HepG2 (cell line): ENCODE measurements at regions not wholly inside any gene's neighbourhood (a gene's known extent, or its start where the extent isn't known, plus 50 kb on each side); places are given as distances from the start of the nearest gene placed in this dataset.

Experiments
- ATF1 ChIP-seq: IDR thresholded peaks from 2 replicates; pipeline ENCODE4 v1.6.1; 2016; ENCODE audit warnings: mild to moderate bottlenecking, control low read depth
- GTF3A ChIP-seq: sonication (generic); formaldehyde crosslinking; conservative IDR thresholded peaks from 2 replicates; pipeline ENCODE4 v1.4.0; 2020; ENCODE audit warnings: mild to moderate bottlenecking, missing genetic modification reagents
- HDAC1 ChIP-seq: sonication (generic); formaldehyde crosslinking; IDR thresholded peaks from 2 replicates; pipeline ENCODE4 v1.5.1; 2020; ENCODE audit warnings: mild to moderate bottlenecking, missing genetic modification reagents
- KDM6A ChIP-seq: IDR thresholded peaks from 2 replicates; pipeline ENCODE4 v1.6.1; 2016; ENCODE audit warnings: low read depth
- NFYB ChIP-seq: sonication (generic); formaldehyde crosslinking; IDR thresholded peaks from 2 replicates; pipeline ENCODE4 v1.4.0; 2020; ENCODE audit warnings: missing genetic modification reagents
- PHF8 ChIP-seq: sonication (generic); formaldehyde crosslinking; IDR thresholded peaks from 2 replicates; pipeline ENCODE4 v1.5.0; 2020; ENCODE audit warnings: missing genetic modification reagents
- ZNF619 ChIP-seq: sonication (generic); formaldehyde crosslinking; IDR thresholded peaks from 2 replicates; pipeline ENCODE4 v1.4.0; 2020; ENCODE audit warnings: mild to moderate bottlenecking, missing genetic modification reagents
- TF ChIP-seq, protein P1 (sequence below): IDR thresholded peaks from 2 replicates; pipeline ENCODE4 v1.4.0; 2020; ENCODE audit warnings: mild to moderate bottlenecking, missing genetic modification reagents
- TF ChIP-seq, protein P2 (sequence below): sonication (generic); formaldehyde crosslinking; IDR thresholded peaks from 2 replicates; pipeline ENCODE4 v1.5.1; 2020; ENCODE audit warnings: mild to moderate bottlenecking, missing genetic modification reagents
- TF ChIP-seq, protein P3 (sequence below): sonication (generic); formaldehyde crosslinking; IDR thresholded peaks from 2 replicates; pipeline ENCODE4 v1.8.0; 2022; ENCODE audit warnings: mild to moderate bottlenecking, missing genetic modification reagents; ENCODE audit not compliant: insufficient replicate concordance
- TF ChIP-seq, protein P4 (sequence below): sonication (generic); formaldehyde crosslinking; IDR thresholded peaks from 2 replicates; pipeline ENCODE4 v1.5.1; 2020; ENCODE audit warnings: mild to moderate bottlenecking, missing genetic modification reagents, borderline replicate concordance
- TF ChIP-seq, protein P5 (sequence below): sonication (generic); formaldehyde crosslinking; conservative IDR thresholded peaks from 2 replicates; pipeline ENCODE4 v1.8.0; 2022; ENCODE audit warnings: low read depth, missing genetic modification reagents

DNA sequence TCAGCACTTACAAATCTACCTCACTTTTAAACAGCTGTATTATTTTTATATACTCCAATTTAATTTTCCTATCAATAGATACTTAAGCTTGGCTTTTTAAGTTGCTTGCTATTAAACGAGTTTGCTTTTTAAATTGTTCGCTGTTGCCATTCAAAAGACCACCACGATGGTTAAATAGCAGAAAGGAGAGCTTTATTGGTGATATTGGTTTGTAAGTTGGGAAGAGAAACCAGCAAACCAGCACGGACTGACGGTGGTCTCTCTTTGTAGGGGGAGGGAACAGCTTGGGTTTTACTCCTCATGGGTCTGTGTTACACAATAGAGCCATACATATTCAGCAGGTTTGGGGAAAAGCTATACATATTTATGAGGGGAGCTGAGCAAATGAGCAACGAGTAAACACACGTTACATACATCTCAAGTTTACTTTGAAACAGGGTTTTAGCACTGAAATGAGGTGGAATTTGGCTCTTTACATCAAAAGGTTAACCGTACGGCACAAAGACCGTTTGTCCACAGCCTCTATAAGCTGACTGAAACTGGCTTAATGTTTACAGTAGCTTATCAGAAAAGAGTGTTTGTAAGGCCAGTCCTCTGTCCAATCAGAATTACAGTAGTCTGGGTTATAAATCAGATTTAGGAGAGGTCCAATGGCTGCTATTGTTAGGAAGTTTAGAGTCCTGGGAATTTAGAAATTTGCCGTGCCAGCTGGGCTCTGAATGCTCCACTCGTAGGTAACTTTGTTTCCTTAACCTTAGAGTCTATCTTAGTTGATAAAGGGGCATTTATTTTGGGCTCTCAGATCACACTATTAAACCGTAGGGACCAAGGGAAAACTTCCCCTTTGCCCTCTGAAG is 69.7 kb upstream of the DHRS4 start (continued):
- TF ChIP-seq, protein P1, sequence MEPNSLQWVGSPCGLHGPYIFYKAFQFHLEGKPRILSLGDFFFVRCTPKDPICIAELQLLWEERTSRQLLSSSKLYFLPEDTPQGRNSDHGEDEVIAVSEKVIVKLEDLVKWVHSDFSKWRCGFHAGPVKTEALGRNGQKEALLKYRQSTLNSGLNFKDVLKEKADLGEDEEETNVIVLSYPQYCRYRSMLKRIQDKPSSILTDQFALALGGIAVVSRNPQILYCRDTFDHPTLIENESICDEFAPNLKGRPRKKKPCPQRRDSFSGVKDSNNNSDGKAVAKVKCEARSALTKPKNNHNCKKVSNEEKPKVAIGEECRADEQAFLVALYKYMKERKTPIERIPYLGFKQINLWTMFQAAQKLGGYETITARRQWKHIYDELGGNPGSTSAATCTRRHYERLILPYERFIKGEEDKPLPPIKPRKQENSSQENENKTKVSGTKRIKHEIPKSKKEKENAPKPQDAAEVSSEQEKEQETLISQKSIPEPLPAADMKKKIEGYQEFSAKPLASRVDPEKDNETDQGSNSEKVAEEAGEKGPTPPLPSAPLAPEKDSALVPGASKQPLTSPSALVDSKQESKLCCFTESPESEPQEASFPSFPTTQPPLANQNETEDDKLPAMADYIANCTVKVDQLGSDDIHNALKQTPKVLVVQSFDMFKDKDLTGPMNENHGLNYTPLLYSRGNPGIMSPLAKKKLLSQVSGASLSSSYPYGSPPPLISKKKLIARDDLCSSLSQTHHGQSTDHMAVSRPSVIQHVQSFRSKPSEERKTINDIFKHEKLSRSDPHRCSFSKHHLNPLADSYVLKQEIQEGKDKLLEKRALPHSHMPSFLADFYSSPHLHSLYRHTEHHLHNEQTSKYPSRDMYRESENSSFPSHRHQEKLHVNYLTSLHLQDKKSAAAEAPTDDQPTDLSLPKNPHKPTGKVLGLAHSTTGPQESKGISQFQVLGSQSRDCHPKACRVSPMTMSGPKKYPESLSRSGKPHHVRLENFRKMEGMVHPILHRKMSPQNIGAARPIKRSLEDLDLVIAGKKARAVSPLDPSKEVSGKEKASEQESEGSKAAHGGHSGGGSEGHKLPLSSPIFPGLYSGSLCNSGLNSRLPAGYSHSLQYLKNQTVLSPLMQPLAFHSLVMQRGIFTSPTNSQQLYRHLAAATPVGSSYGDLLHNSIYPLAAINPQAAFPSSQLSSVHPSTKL = peak; percentile 98
- TF ChIP-seq KDM6A = peak; percentile 98
- TF ChIP-seq, protein P2, sequence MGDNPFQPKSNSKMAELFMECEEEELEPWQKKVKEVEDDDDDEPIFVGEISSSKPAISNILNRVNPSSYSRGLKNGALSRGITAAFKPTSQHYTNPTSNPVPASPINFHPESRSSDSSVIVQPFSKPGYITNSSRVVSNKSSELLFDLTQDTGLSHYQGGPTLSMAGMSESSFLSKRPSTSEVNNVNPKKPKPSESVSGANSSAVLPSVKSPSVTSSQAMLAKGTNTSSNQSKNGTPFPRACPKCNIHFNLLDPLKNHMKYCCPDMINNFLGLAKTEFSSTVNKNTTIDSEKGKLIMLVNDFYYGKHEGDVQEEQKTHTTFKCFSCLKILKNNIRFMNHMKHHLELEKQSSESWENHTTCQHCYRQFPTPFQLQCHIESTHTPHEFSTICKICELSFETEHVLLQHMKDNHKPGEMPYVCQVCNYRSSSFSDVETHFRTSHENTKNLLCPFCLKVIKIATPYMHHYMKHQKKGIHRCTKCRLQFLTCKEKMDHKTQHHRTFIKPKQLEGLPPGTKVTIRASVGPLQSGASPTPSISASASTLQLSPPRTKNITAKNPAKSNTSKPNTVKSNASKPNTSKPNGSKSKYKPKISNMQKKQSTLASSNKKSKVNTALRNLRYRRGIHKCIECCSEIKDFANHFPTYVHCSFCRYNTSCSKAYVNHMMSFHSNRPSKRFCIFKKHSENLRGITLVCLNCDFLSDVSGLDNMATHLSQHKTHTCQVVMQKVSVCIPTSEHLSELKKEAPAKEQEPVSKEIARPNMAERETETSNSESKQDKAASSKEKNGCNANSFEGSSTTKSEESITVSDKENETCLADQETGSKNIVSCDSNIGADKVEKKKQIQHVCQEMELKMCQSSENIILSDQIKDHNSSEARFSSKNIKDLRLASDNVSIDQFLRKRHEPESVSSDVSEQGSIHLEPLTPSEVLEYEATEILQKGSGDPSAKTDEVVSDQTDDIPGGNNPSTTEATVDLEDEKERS = no peak
- TF ChIP-seq NFYB (CRISPR knock-in tag) = peak; percentile 66
- no peak for TF ChIP-seq GTF3A (CRISPR knock-in tag)
- TF ChIP-seq ZNF619 (CRISPR knock-in tag) = no peak
- TF ChIP-seq, protein P3, sequence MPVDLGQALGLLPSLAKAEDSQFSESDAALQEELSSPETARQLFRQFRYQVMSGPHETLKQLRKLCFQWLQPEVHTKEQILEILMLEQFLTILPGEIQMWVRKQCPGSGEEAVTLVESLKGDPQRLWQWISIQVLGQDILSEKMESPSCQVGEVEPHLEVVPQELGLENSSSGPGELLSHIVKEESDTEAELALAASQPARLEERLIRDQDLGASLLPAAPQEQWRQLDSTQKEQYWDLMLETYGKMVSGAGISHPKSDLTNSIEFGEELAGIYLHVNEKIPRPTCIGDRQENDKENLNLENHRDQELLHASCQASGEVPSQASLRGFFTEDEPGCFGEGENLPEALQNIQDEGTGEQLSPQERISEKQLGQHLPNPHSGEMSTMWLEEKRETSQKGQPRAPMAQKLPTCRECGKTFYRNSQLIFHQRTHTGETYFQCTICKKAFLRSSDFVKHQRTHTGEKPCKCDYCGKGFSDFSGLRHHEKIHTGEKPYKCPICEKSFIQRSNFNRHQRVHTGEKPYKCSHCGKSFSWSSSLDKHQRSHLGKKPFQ = peak; percentile 64
- peak; percentile 52 for TF ChIP-seq PHF8 (CRISPR knock-in tag)
- TF ChIP-seq ATF1 (CRISPR knock-in tag) = peak; percentile 83
- TF ChIP-seq, protein P4, sequence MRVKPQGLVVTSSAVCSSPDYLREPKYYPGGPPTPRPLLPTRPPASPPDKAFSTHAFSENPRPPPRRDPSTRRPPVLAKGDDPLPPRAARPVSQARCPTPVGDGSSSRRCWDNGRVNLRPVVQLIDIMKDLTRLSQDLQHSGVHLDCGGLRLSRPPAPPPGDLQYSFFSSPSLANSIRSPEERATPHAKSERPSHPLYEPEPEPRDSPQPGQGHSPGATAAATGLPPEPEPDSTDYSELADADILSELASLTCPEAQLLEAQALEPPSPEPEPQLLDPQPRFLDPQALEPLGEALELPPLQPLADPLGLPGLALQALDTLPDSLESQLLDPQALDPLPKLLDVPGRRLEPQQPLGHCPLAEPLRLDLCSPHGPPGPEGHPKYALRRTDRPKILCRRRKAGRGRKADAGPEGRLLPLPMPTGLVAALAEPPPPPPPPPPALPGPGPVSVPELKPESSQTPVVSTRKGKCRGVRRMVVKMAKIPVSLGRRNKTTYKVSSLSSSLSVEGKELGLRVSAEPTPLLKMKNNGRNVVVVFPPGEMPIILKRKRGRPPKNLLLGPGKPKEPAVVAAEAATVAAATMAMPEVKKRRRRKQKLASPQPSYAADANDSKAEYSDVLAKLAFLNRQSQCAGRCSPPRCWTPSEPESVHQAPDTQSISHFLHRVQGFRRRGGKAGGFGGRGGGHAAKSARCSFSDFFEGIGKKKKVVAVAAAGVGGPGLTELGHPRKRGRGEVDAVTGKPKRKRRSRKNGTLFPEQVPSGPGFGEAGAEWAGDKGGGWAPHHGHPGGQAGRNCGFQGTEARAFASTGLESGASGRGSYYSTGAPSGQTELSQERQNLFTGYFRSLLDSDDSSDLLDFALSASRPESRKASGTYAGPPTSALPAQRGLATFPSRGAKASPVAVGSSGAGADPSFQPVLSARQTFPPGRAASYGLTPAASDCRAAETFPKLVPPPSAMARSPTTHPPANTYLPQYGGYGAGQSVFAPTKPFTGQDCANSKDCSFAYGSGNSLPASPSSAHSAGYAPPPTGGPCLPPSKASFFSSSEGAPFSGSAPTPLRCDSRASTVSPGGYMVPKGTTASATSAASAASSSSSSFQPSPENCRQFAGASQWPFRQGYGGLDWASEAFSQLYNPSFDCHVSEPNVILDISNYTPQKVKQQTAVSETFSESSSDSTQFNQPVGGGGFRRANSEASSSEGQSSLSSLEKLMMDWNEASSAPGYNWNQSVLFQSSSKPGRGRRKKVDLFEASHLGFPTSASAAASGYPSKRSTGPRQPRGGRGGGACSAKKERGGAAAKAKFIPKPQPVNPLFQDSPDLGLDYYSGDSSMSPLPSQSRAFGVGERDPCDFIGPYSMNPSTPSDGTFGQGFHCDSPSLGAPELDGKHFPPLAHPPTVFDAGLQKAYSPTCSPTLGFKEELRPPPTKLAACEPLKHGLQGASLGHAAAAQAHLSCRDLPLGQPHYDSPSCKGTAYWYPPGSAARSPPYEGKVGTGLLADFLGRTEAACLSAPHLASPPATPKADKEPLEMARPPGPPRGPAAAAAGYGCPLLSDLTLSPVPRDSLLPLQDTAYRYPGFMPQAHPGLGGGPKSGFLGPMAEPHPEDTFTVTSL (CRISPR knock-in tag) = peak; percentile 95
- TF ChIP-seq HDAC1 (CRISPR knock-in tag) = peak; percentile 95
- TF ChIP-seq, protein P5, sequence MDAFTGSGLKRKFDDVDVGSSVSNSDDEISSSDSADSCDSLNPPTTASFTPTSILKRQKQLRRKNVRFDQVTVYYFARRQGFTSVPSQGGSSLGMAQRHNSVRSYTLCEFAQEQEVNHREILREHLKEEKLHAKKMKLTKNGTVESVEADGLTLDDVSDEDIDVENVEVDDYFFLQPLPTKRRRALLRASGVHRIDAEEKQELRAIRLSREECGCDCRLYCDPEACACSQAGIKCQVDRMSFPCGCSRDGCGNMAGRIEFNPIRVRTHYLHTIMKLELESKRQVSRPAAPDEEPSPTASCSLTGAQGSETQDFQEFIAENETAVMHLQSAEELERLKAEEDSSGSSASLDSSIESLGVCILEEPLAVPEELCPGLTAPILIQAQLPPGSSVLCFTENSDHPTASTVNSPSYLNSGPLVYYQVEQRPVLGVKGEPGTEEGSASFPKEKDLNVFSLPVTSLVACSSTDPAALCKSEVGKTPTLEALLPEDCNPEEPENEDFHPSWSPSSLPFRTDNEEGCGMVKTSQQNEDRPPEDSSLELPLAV = no peak
